ENCODE measurements at regions not wholly inside any gene's neighbourhood (a gene's known extent, or its start where the extent isn't known, plus 50 kb on each side); places are given as distances from the start of the nearest gene placed in this dataset.
A peak's percentile ranks its signal among the peaks of the same experiment; 100 is the strongest.
"Not testable (repeated sequence)": the region's sequence is repeated elsewhere in the genome, so short reads cannot be mapped to it uniquely, and the experiment has no call there.

GRCh38 chr2:61658841-61659780 lies 121.0 kb upstream of the XPO1 start:
- peak; percentile 84 for ATAC-seq
- TF ChIP-seq ZNF70 (CRISPR knock-in tag; IDR thresholded peaks at IDR 0.05) = no peak
- no peak for TF ChIP-seq RARB (CRISPR knock-in tag; IDR thresholded peaks at IDR 0.05)
- TF ChIP-seq CSDC2 (CRISPR knock-in tag; IDR thresholded peaks at IDR 0.05) = no peak
- no peak for TF ChIP-seq ISL1 (CRISPR knock-in tag; IDR thresholded peaks at IDR 0.05)
- no peak for TF ChIP-seq GLIS3 (CRISPR knock-in tag; IDR thresholded peaks at IDR 0.05)
- no peak for TF ChIP-seq CSRNP3 (CRISPR knock-in tag; IDR thresholded peaks at IDR 0.05)

GRCh38 chr2:61649946-61650345 lies 111.8 kb upstream of the XPO1 start:
- not testable (repeated sequence) for ATAC-seq

- no peak for TF ChIP-seq ZC3H10 (CRISPR knock-in tag; IDR thresholded peaks at IDR 0.05)
- no peak for TF ChIP-seq TSHZ2 (CRISPR knock-in tag; IDR thresholded peaks at IDR 0.05)
- no peak for TF ChIP-seq ZNF565 (CRISPR knock-in tag; conservative IDR thresholded peaks at IDR 0.05; ENCODE audit: low read depth)
- TF ChIP-seq CSRNP3 (CRISPR knock-in tag; IDR thresholded peaks at IDR 0.05) = no peak
- TF ChIP-seq GLIS3 (CRISPR knock-in tag; IDR thresholded peaks at IDR 0.05) = no peak
- TF ChIP-seq CREB5 (CRISPR knock-in tag; IDR thresholded peaks at IDR 0.05; ENCODE audit: low read depth) = no peak
- no peak for TF ChIP-seq CSDC2 (CRISPR knock-in tag; IDR thresholded peaks at IDR 0.05)
- TF ChIP-seq ISL1 (CRISPR knock-in tag; IDR thresholded peaks at IDR 0.05) = no peak
- no peak for TF ChIP-seq RARB (CRISPR knock-in tag; IDR thresholded peaks at IDR 0.05)
- TF ChIP-seq PPARA (CRISPR knock-in tag; IDR thresholded peaks at IDR 0.05; ENCODE audit: borderline replicate concordance) = no peak
- TF ChIP-seq TOX (CRISPR knock-in tag; IDR thresholded peaks at IDR 0.05; ENCODE audit: borderline replicate concordance) = no peak
- TF ChIP-seq SNAI2 (CRISPR knock-in tag; IDR thresholded peaks at IDR 0.05) = no peak
- TF ChIP-seq ARNTL (CRISPR knock-in tag; IDR thresholded peaks at IDR 0.05; ENCODE audit: borderline replicate concordance, low read depth) = no peak
- no peak for TF ChIP-seq OSR1 (CRISPR knock-in tag; IDR thresholded peaks at IDR 0.05)
- ATAC-seq = no peak
Measured at GRCh38 chr2:61649021-61649420, 110.9 kb upstream of the XPO1 start.

GRCh38 chr2:61647044-61647443 lies 108.9 kb upstream of the XPO1 start:
- ATAC-seq = no peak
- no peak for TF ChIP-seq GLIS3 (CRISPR knock-in tag; IDR thresholded peaks at IDR 0.05)
- no peak for TF ChIP-seq BACH2 (CRISPR knock-in tag; IDR thresholded peaks at IDR 0.05; ENCODE audit: borderline replicate concordance)
- no peak for TF ChIP-seq POU6F1 (CRISPR knock-in tag; IDR thresholded peaks at IDR 0.05; ENCODE audit: borderline replicate concordance, low read depth)
- TF ChIP-seq ISL1 (CRISPR knock-in tag; IDR thresholded peaks at IDR 0.05) = no peak
- no peak for TF ChIP-seq SNAI2 (CRISPR knock-in tag; IDR thresholded peaks at IDR 0.05)
- TF ChIP-seq ZNF565 (CRISPR knock-in tag; conservative IDR thresholded peaks at IDR 0.05; ENCODE audit: low read depth) = no peak
- TF ChIP-seq ARNTL (CRISPR knock-in tag; IDR thresholded peaks at IDR 0.05; ENCODE audit: borderline replicate concordance, low read depth) = no peak
- TF ChIP-seq CREB5 (CRISPR knock-in tag; IDR thresholded peaks at IDR 0.05; ENCODE audit: low read depth) = no peak
- TF ChIP-seq ZFP30 (CRISPR knock-in tag; IDR thresholded peaks at IDR 0.05) = no peak
- TF ChIP-seq ZFP3 (CRISPR knock-in tag; IDR thresholded peaks at IDR 0.05) = no peak
- TF ChIP-seq CSRNP3 (CRISPR knock-in tag; IDR thresholded peaks at IDR 0.05) = no peak
- no peak for TF ChIP-seq TCF4 (CRISPR knock-in tag; IDR thresholded peaks at IDR 0.05; ENCODE audit: borderline replicate concordance)
- no peak for TF ChIP-seq ZNF8 (CRISPR knock-in tag; IDR thresholded peaks at IDR 0.05)
- TF ChIP-seq TOX (CRISPR knock-in tag; IDR thresholded peaks at IDR 0.05; ENCODE audit: borderline replicate concordance) = no peak
- TF ChIP-seq ZC3H10 (CRISPR knock-in tag; IDR thresholded peaks at IDR 0.05) = no peak
- TF ChIP-seq OSR1 (CRISPR knock-in tag; IDR thresholded peaks at IDR 0.05) = no peak
- no peak for TF ChIP-seq ZNF70 (CRISPR knock-in tag; IDR thresholded peaks at IDR 0.05)
- no peak for TF ChIP-seq ESRRG (CRISPR knock-in tag; IDR thresholded peaks at IDR 0.05)

Data from SK-N-SH treated with all-trans-retinoic acid at 6 μM for 48 hours (cell line).